ENCODE measurements at regions not wholly inside any gene's neighbourhood (a gene's known extent, or its start where the extent isn't known, plus 50 kb on each side); places are given as distances from the start of the nearest gene placed in this dataset.

DNA sequence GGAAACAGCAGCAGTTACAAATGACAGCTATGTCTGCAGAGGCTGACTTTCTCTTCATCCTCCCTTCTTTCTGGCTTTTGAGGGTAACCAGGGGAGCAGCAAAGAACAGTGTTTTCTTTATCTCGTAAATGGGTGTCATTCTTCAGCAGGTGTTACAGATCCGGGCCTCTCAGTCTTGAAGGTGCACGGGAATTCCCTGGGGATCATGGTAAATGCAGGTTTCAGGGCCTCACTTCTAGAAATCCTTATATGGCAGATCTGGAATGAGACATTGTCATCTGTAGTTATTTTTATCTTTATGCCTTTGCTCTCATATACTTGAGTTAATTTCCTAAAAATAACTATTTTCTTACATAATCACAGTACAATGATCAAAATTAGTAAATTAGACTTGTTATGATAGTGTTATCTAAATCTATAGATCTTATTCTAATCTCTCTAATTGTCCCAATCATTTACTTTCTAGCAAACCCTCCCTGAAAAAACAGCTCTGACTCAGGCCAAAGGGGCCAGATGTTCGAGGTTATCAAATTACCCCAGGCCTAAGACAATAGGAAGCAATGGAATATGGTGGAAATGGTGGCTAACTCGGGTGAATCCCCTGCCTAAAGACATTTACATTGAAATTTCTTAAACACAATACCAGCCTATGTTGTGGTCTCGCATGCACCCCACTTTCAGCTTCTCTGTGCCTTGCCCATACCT lies 145.0 kb downstream of the CAND1 start:
- no peaks in the 10 kb centered on the region; the same call in 1 of the 2 replicates for H3K9me2 ChIP-seq (ENCODE audit: insufficient read depth)
- DNase-seq = no peak
- intact Hi-C loops (cut with micrococcal nuclease; ENCODE audit: unreplicated experiment) = no loop called here
- peaks cover 14% of the 10 kb centered on the region for H3K4me1 ChIP-seq (replicated peaks; ENCODE audit: insufficient read depth)
- H3K36me3 ChIP-seq (ENCODE audit: low read depth) = no peaks in the 10 kb centered on the region
- H4K20me1 ChIP-seq (ENCODE audit: insufficient read depth) = no peaks in the 10 kb centered on the region
- no TSS peak for BruUV-seq (replicated peaks)
- H3K9me3 ChIP-seq (ENCODE audit: insufficient read depth, low read depth) = no peaks in the 10 kb centered on the region
- no peaks in the 10 kb centered on the region for H3K79me2 ChIP-seq (ENCODE audit: low read depth)
- ChIA-PET POLR2A (ENCODE audit: unreplicated experiment) (no interaction called here), CTCF (no interaction called here)
- no peak overlapping the region for H3K4me3 ChIP-seq
- H2AFZ ChIP-seq = no peak overlapping the region
- H3K27me3 ChIP-seq (ENCODE audit: insufficient read depth, low read depth) = no peaks in the 10 kb centered on the region
- H3K27ac ChIP-seq = no peak overlapping the region
- H3K4me2 ChIP-seq = peak overlapping the region; percentile 40
- H3F3A ChIP-seq (ENCODE audit: insufficient read depth, low read depth) = no peaks in the 10 kb centered on the region
- TF ChIP-seq, protein P1, sequence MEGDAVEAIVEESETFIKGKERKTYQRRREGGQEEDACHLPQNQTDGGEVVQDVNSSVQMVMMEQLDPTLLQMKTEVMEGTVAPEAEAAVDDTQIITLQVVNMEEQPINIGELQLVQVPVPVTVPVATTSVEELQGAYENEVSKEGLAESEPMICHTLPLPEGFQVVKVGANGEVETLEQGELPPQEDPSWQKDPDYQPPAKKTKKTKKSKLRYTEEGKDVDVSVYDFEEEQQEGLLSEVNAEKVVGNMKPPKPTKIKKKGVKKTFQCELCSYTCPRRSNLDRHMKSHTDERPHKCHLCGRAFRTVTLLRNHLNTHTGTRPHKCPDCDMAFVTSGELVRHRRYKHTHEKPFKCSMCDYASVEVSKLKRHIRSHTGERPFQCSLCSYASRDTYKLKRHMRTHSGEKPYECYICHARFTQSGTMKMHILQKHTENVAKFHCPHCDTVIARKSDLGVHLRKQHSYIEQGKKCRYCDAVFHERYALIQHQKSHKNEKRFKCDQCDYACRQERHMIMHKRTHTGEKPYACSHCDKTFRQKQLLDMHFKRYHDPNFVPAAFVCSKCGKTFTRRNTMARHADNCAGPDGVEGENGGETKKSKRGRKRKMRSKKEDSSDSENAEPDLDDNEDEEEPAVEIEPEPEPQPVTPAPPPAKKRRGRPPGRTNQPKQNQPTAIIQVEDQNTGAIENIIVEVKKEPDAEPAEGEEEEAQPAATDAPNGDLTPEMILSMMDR (conservative IDR thresholded peaks at IDR 0.05) = no peak

- Histone ChIP-seq H3K36me3 (ENCODE audit: low read depth) (no peaks in the 10 kb centered on the region), H3K79me2 (ENCODE audit: low read depth) (no peaks in the 10 kb centered on the region), H3K27ac (no peak overlapping the region), H3K9me3 (ENCODE audit: insufficient read depth, low read depth) (no peaks in the 10 kb centered on the region), H3K27me3 (ENCODE audit: insufficient read depth, low read depth) (no peaks in the 10 kb centered on the region), H3F3A (ENCODE audit: insufficient read depth, low read depth) (no peaks in the 10 kb centered on the region), H4K20me1 (ENCODE audit: insufficient read depth) (no peaks in the 10 kb centered on the region), H3K4me3 (no peak overlapping the region), H3K4me1 (replicated peaks; ENCODE audit: insufficient read depth) (peaks cover 18% of the 10 kb centered on the region), H3K4me2 (no peak overlapping the region), H2AFZ (no peak overlapping the region), H3K9me2 (ENCODE audit: insufficient read depth) (no peaks in the 10 kb centered on the region; the same call in 1 of the 2 replicates)
- DNase-seq = no peak
- TF ChIP-seq EZH2 (IDR thresholded peaks at IDR 0.05; ENCODE audit: low read depth) = no peak
- TF ChIP-seq, protein P1 (conservative IDR thresholded peaks at IDR 0.05) = peak; percentile 43
- intact Hi-C loops (cut with micrococcal nuclease; ENCODE audit: unreplicated experiment) = no loop called here
- CTCF ChIA-PET = no interaction called here
- BruUV-seq (replicated peaks) = no TSS peak
- POLR2A ChIA-PET (ENCODE audit: unreplicated experiment) = no interaction called here
These were observed 146.3 kb downstream of the CAND1 start for GRCh38 chr12:67415473-67415872.

GRCh38 chr12:67419810-67420209 lies 150.7 kb downstream of the CAND1 start:
- intact Hi-C loops (cut with micrococcal nuclease; ENCODE audit: unreplicated experiment) = no loop called here
- Histone ChIP-seq H3K79me2 (ENCODE audit: low read depth) (no peaks in the 10 kb centered on the region), H3K4me1 (replicated peaks; ENCODE audit: insufficient read depth) (peaks cover 7% of the 10 kb centered on the region), H3K4me2 (no peak overlapping the region), H2AFZ (no peak overlapping the region), H3F3A (ENCODE audit: insufficient read depth, low read depth) (no peaks in the 10 kb centered on the region), H3K4me3 (no peak overlapping the region), H3K9me3 (ENCODE audit: insufficient read depth, low read depth) (no peaks in the 10 kb centered on the region), H4K20me1 (ENCODE audit: insufficient read depth) (no peaks in the 10 kb centered on the region), H3K9me2 (ENCODE audit: insufficient read depth) (no peaks in the 10 kb centered on the region; the same call in 1 of the 2 replicates), H3K27me3 (ENCODE audit: insufficient read depth, low read depth) (no peaks in the 10 kb centered on the region), H3K27ac (no peak overlapping the region), H3K36me3 (ENCODE audit: low read depth) (no peaks in the 10 kb centered on the region)
- no TSS peak for BruUV-seq (replicated peaks)
- TF ChIP-seq, protein P1 (conservative IDR thresholded peaks at IDR 0.05) = no peak
- TF ChIP-seq EZH2 (IDR thresholded peaks at IDR 0.05; ENCODE audit: low read depth) = no peak
- CTCF ChIA-PET = no interaction called here
- no peak for DNase-seq
- POLR2A ChIA-PET (ENCODE audit: unreplicated experiment) = no interaction called here
